Coronary artery (tissue), 2 donors: ENCODE measurements at regions not wholly inside any gene's neighbourhood (a gene's known extent, or its start where the extent isn't known, plus 50 kb on each side); places are given as distances from the start of the nearest gene placed in this dataset.
"Not testable (repeated sequence)": the region's sequence is repeated elsewhere in the genome, so short reads cannot be mapped to it uniquely, and the experiment has no call there.

ENCODE experiments used
- DNase-seq: peaks from one replicate; pipeline ENCODE4 v3.0.0-alpha.2; 2017; ENCODE audit warnings: low spot score
- H3K27ac ChIP-seq, 2 donors: fragments of 200-600 bp; sonication (generic); one replicate each; pipeline ENCODE4 v1.5.1; 2016 to 2019
- H3K4me3 ChIP-seq: fragments of 200-600 bp; sonication (generic); 2 replicates; pipeline ENCODE4 v1.5.1; 2016; ENCODE audit warnings: mild to moderate bottlenecking, moderate library complexity
- TF ChIP-seq, protein P1 (sequence below): fragments of 200-600 bp; sonication (generic); IDR thresholded peaks from one replicate; pipeline ENCODE4 v1.5.1; 2019; ENCODE audit warnings: antibody characterized with exemption

GRCh38 chr14:106039400-106039799, 513.0 kb downstream of the TMEM121 start:
- TF ChIP-seq, protein P1, sequence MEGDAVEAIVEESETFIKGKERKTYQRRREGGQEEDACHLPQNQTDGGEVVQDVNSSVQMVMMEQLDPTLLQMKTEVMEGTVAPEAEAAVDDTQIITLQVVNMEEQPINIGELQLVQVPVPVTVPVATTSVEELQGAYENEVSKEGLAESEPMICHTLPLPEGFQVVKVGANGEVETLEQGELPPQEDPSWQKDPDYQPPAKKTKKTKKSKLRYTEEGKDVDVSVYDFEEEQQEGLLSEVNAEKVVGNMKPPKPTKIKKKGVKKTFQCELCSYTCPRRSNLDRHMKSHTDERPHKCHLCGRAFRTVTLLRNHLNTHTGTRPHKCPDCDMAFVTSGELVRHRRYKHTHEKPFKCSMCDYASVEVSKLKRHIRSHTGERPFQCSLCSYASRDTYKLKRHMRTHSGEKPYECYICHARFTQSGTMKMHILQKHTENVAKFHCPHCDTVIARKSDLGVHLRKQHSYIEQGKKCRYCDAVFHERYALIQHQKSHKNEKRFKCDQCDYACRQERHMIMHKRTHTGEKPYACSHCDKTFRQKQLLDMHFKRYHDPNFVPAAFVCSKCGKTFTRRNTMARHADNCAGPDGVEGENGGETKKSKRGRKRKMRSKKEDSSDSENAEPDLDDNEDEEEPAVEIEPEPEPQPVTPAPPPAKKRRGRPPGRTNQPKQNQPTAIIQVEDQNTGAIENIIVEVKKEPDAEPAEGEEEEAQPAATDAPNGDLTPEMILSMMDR = no peak
- Histone ChIP-seq H3K27ac (no peak overlapping the region), H3K4me3 (no peak overlapping the region)
- DNase-seq = no peak

GRCh38 chr14:106044515-106044914, 518.1 kb downstream of the TMEM121 start:
- H3K27ac ChIP-seq = no peak overlapping the region
- no peak overlapping the region for H3K4me3 ChIP-seq
- no peak for DNase-seq
- TF ChIP-seq, protein P1 = no peak

DNA sequence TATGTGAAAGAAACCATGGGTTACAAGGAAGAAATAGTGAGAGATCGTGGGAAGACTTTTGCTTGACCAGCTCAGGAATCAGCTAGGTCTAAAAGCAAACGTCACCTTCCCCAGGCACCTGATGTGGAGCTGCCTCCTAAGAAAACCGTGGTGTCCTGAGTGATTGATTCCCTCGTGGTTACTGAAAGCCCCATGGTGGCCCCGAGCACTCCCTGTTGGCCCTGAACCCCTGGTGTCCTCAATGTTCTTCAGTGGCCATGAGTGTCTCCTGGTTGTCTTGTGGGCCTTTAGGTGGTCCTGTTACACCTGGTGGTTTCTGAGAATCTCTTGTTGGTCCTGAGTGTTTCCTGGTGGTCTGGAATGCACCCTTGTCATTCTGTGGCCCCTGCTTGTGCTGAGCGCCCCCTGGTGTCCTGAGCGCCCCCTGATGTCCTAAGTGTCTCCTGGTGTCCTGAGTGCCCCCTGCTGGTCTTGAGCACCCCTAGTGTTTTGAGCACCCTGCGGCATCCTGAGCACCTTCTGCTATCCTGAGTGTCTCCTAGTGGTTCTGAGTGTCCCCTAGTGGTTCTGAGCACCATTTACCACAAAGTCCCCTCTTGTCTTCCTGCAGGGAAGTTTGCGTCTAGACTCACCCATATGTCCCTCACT, 518.7 kb downstream of the TMEM121 start:
- Histone ChIP-seq H3K4me3 (no peak overlapping the region), H3K27ac (no peak overlapping the region)
- TF ChIP-seq, protein P1 = no peak
- no peak for DNase-seq

DNA sequence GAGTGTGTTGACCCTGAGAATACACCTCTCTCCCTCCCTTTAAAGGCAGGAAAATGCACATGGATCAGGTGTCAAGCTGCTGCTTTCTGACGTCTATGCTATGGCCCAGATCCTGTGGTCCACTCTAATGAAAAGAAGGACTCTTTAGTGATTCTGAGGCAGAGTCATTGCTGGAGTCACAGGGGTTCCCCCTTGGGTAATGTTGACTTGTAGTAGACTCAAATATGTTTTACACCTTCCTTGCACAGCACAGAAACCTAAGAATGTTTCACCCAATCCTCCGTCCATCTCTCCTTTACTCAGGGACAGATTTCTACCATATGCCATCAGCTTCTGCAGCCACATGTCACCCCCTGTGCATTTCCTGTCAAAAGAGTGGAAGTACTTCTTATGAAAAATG, 525.4 kb downstream of the TMEM121 start:
- H3K4me3 ChIP-seq = no peak overlapping the region
- no peak overlapping the region for H3K27ac ChIP-seq
- DNase-seq = no peak
- TF ChIP-seq, protein P1 = no peak

DNA sequence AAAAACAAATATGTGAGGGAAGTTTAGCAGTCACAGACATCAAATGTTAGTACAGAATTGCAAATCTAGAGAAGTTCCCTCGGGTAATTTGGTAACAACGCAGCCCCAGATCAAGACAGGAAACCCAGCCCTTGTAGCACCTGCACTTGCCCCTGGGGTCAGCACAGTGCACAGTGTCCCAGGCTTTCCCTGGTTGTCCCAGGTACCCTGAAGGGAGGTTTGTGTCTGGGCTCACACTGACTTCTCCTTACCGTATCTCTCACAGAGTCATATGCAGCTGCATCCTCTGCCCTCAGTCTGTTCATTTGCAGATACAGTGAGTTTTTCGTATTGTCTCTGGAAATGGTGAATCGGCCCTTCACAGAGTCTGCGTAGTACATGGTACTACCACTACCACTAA, 528.9 kb downstream of the TMEM121 start:
- H3K4me3 ChIP-seq = no peak overlapping the region
- TF ChIP-seq, protein P1 = no peak
- H3K27ac ChIP-seq = no peak overlapping the region
- DNase-seq = no peak

DNA sequence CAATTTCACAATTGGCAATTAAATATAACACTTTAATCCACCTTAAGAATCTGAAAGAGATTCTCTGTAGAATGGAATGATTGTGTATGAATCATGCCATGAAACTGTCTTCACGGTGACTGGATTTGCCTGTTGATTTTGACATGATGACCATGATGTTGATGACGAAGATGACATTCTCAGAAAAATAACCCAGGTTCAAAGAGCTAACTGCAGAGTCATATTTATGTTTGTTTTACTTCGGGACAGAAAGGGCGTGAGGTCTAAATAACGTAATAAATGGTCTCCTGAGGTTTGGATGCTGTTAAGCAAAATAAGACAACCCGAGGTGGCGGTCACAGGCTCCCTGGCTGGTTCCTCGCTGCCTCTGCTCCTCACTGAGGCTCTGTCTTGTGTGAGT, 532.0 kb downstream of the TMEM121 start:
- DNase-seq = no peak
- no peak overlapping the region for H3K27ac ChIP-seq
- H3K4me3 ChIP-seq = no peak overlapping the region
- TF ChIP-seq, protein P1 = no peak

DNA sequence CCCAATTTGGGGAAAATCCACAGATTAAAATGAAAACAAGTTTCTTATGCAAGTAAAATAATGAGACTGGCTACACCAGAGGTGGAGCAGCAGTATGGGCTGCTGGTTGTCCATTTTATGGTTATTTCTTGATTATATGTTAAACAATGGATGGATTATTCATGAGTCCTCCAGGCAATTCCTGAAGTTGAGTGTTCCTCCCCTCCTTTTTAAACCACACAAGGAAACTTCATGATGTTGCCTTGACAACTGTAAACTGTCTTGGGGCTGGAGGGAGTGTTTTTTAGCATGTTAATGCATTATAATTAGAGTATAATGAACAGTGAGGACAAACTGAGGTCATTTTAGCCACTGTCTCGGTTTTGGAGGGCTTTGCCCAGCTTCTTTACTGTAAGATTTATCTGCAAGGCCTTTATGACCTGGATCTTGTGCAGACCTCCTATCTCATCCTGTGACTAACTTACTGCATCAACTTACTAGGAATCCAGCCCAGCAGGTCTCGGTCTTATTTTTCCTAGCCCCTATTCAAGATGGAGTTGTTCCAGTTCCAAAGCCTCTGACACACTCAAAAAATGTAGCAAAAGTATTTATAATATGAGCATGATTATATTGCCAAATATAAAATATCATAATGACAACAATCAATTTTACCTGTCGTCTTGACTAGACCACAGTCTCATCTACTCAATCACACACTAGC, 534.0 kb downstream of the TMEM121 start:
- DNase-seq = no peak
- TF ChIP-seq, protein P1 = no peak
- Histone ChIP-seq H3K4me3 (no peak overlapping the region), H3K27ac (no peak overlapping the region)

GRCh38 chr14:106061877-106062500, 535.6 kb downstream of the TMEM121 start:
- not testable (repeated sequence) for H3K27ac ChIP-seq, H3K4me3 ChIP-seq, DNase-seq
